B cell (primary cell): ENCODE measurements at regions not wholly inside any gene's neighbourhood (a gene's known extent, or its start where the extent isn't known, plus 50 kb on each side); places are given as distances from the start of the nearest gene placed in this dataset.
A peak's percentile ranks its signal among the peaks of the same experiment; 100 is the strongest.

ENCODE experiments used
- ATAC-seq: fragments of 200-7000 bp; cut with Tn5 transposase; one replicate; pipeline ENCODE4 v1.10.0; 2021; ENCODE audit warnings: low read depth, mild to moderate bottlenecking, moderate number of reproducible peaks, moderate library complexity
- CTCF ChIA-PET: fragments of 350-600 bp; sonication (Branson Sonifier 250); formaldehyde crosslinking; loops from one replicate; lab custom pipeline; 2021; ENCODE audit warnings: antibody characterized with exemption, inconsistent platforms; lab: Charles Lee
- POLR2A ChIA-PET: fragments of 350-600 bp; sonication (Branson Sonifier 250); formaldehyde crosslinking; loops from one replicate; lab custom pipeline; 2021; ENCODE audit warnings: antibody characterized with exemption; lab: Charles Lee
- DNase-seq: peaks from one replicate; pipeline ENCODE4 v3.0.0; 2013
- H2AFZ ChIP-seq: 2 replicates; pipeline ENCODE4 v1.6.1; 2012; ENCODE audit warnings: mild to moderate bottlenecking, low read depth, low read length; ENCODE audit not compliant: insufficient read depth, poor library complexity, severe bottlenecking
- H3K27ac ChIP-seq, 2 donors: 1 replicate in 1 of 2; 2 replicates in 1 of 2; pipeline ENCODE4 v1.5.1; 2012 to 2013; ENCODE audit warnings: low read length in 2 of 2, mild to moderate bottlenecking in 2 of 2, moderate library complexity in 1 of 2
- H3K27me3 ChIP-seq, 4 experiments: fragments of 200-600 bp in 1 of 4; sonication (generic) in 1 of 4; replicated peaks in 1 of 4; 1 replicate in 2 of 4; 2 replicates in 2 of 4; pipeline versions ENCODE4 v1.6.1 to v1.7.0; 2013 to 2016; ENCODE audit warnings: low read length in 3 of 4, mild to moderate bottlenecking in 2 of 4, mixed read lengths in 1 of 4, moderate library complexity in 1 of 4; ENCODE audit not compliant: insufficient read depth in 4 of 4, control insufficient read depth in 3 of 4; ENCODE audit errors: control extremely low read depth in 1 of 4
- H3K36me3 ChIP-seq, 2 experiments: replicated peaks in 1 of 2; 1 replicate in 1 of 2; 2 replicates in 1 of 2; pipeline versions ENCODE4 v1.6.1 to v1.7.1; 2013; ENCODE audit warnings: low read length in 1 of 2; ENCODE audit not compliant: insufficient read depth in 2 of 2, control insufficient read depth in 1 of 2; ENCODE audit errors: control extremely low read depth in 1 of 2, extremely low read depth in 1 of 2
- H3K4me1 ChIP-seq, 2 donors: fragments of 200-600 bp in 1 of 2; sonication (generic) in 1 of 2; 1 replicate in 1 of 2; 2 replicates in 1 of 2; pipeline versions ENCODE4 v1.5.1 to v1.6.1; 2013 to 2017; ENCODE audit warnings: low read length in 2 of 2; ENCODE audit not compliant: control insufficient read depth in 2 of 2, insufficient read depth in 2 of 2
- H3K4me2 ChIP-seq: replicated peaks from 2 replicates; pipeline ENCODE3; 2012; ENCODE audit warnings: mild to moderate bottlenecking, low read depth, low read length; ENCODE audit not compliant: poor library complexity, severe bottlenecking
- H3K4me3 ChIP-seq, 5 experiments: fragments of 200-600 bp in 1 of 5; sonication (generic) in 1 of 5; 1 replicate in 3 of 5; 2 replicates in 2 of 5; pipeline versions ENCODE4 v1.5.1 to v1.7.0; 2011 to 2016; ENCODE audit warnings: low read length in 4 of 5, mild to moderate bottlenecking in 4 of 5, low read depth in 2 of 5, control low read depth in 1 of 5, moderate library complexity in 1 of 5; ENCODE audit not compliant: insufficient read depth in 1 of 5; ENCODE audit errors: control extremely low read depth in 1 of 5, extremely low read depth in 1 of 5
- H3K79me2 ChIP-seq: fragments of 200-600 bp; sonication (generic); one replicate; pipeline ENCODE4 v1.6.0; 2016; ENCODE audit warnings: low read length; ENCODE audit not compliant: control insufficient read depth, insufficient read depth
- H3K9ac ChIP-seq: fragments of 200-600 bp; sonication (generic); 2 replicates; pipeline ENCODE4 v1.6.1; 2017; ENCODE audit warnings: mild to moderate bottlenecking, low read length, moderate library complexity
- H3K9me3 ChIP-seq, 3 donors: one replicate each; pipeline versions ENCODE4 v1.6.1 to v1.7.1; 2013; ENCODE audit warnings: low read length in 2 of 3; ENCODE audit not compliant: control insufficient read depth in 2 of 3, insufficient read depth in 1 of 3; ENCODE audit errors: control extremely low read depth in 1 of 3
- H4K20me1 ChIP-seq: 2 replicates; pipeline ENCODE4 v1.6.0; 2012; ENCODE audit warnings: mild to moderate bottlenecking, low read length; ENCODE audit not compliant: insufficient read depth, control insufficient read depth, poor library complexity, severe bottlenecking
- H3K27ac Mint-ChIP-seq: one replicate; pipeline ENCODE4 v1.8.0; 2021; ENCODE audit warnings: mixed read lengths
- H3K27me3 Mint-ChIP-seq: one replicate; pipeline ENCODE4 v1.8.0; 2021; ENCODE audit warnings: mixed read lengths
- H3K4me1 Mint-ChIP-seq: one replicate; pipeline ENCODE4 v1.8.0; 2021; ENCODE audit warnings: mixed read lengths
- H3K4me3 Mint-ChIP-seq: one replicate; pipeline ENCODE4 v1.8.0; 2021; ENCODE audit warnings: mixed read lengths
- H3K9me3 Mint-ChIP-seq: one replicate; pipeline ENCODE4 v1.8.0; 2022; ENCODE audit warnings: mixed read lengths; ENCODE audit not compliant: insufficient read depth
- CTCF ChIP-seq: fragments of 200-600 bp; IDR thresholded peaks from one replicate; pipeline ENCODE4 v1.8.0; 2022; ENCODE audit warnings: antibody characterized with exemption, mild to moderate bottlenecking
- EZH2 ChIP-seq: IDR thresholded peaks from 2 replicates; pipeline ENCODE4 v1.6.1; 2012; ENCODE audit warnings: borderline replicate concordance, low read depth, mild to moderate bottlenecking, moderate library complexity, low read length; ENCODE audit not compliant: insufficient read depth, poor library complexity, severe bottlenecking
- WGBS: methylation state at CpG from one replicate; pipeline ENCODE4 v1.1.5; 2013; ENCODE audit warnings: missing lambda C conversion rate; ENCODE audit not compliant: insufficient coverage; 5-methylcytosine and 5-hydroxymethylcytosine counted together
- intact Hi-C: fragments of 100-400 bp; cut with micrococcal nuclease; formaldehyde crosslinking; loops from one replicate; pipeline ENCODE4 v1.10.0; 2022

GRCh38 chrX:20394451-20394850 lies 127.7 kb upstream of the RPS6KA3 start:
- Histone ChIP-seq H3K27ac (no peak overlapping the region), H4K20me1 (no peaks in the 10 kb centered on the region), H3K4me2 (no peak overlapping the region), H3K4me1 (peaks cover 11 to 15% of the 10 kb centered on the region in 2 donors), H2AFZ (peak overlapping the region; percentile 13), H3K27me3 (no peaks in the 10 kb centered on the region), H3K9ac (no peak overlapping the region), H3K9me3 (no peaks in the 10 kb centered on the region), H3K79me2 (no peaks in the 10 kb centered on the region), H3K36me3 (no peaks in the 10 kb centered on the region), H3K4me3 (no peak overlapping the region)
- peak overlapping the region; percentile 55 for H3K27ac Mint-ChIP-seq
- intact Hi-C loops: no loop called here
- no CpG with 5 or more reads among the region's 4 CpGs for WGBS
- H3K9me3 Mint-ChIP-seq: no peaks in the 10 kb centered on the region
- ChIA-PET POLR2A (interaction anchor here (0.5 to 0.7 kb wide), 2 partner anchors 20 to 103 kb away, joined by 3 to 5 read pairs; no protein-coding TSS in a partner anchor), CTCF (interaction anchor here (1.1 kb wide), 1 partner anchor 27 kb away, joined by 3 read pairs; no protein-coding TSS in a partner anchor)
- no peaks in the 10 kb centered on the region for H3K27me3 Mint-ChIP-seq
- H3K4me3 Mint-ChIP-seq: no peak overlapping the region
- peaks cover 16% of the 10 kb centered on the region for H3K4me1 Mint-ChIP-seq
- TF ChIP-seq EZH2 (no peak), CTCF (no peak)
- DNase-seq (no peak), ATAC-seq (no peak)

DNA sequence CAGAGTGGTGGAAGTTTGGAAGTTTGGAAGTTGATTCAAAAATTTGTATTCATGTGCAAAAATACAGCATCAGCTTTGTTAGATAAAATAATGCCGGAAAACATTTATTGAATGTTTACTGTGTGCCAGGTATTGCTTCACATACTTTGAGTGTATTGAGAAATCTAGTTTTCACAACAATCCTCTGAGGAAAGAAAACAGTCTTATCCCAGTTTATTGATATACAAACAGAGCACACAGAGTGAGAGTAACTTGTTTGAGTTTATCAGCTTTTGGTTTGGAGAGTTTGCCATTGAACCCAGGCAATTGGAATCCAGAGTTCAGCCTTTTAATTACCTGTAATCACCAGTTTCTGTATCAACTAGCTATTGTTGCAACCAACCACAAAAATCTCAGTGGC lies 127.2 kb upstream of the RPS6KA3 start:
- TF ChIP-seq EZH2: no peak
- no peak for TF ChIP-seq CTCF
- CTCF ChIA-PET: interaction anchor here (1.1 kb wide), 1 partner anchor 27 kb away, joined by 3 read pairs; no protein-coding TSS in a partner anchor
- H4K20me1 ChIP-seq: no peaks in the 10 kb centered on the region

More for the DNA sequence above, 127.2 kb upstream of the RPS6KA3 start:
- Mint-ChIP-seq H3K27ac (no peak overlapping the region), H3K4me1 (peaks cover 16% of the 10 kb centered on the region), H3K4me3 (no peak overlapping the region), H3K9me3 (no peaks in the 10 kb centered on the region), H3K27me3 (no peaks in the 10 kb centered on the region)
- POLR2A ChIA-PET: no interaction called here
- Histone ChIP-seq H2AFZ (no peak overlapping the region), H3K4me2 (no peak overlapping the region), H3K79me2 (no peaks in the 10 kb centered on the region), H3K9ac (no peak overlapping the region), H3K4me3 (no peak overlapping the region), H3K36me3 (no peaks in the 10 kb centered on the region), H3K9me3 (no peaks in the 10 kb centered on the region), H3K27ac (no peak overlapping the region), H3K4me1 (peaks cover 11 to 15% of the 10 kb centered on the region in 2 donors), H3K27me3 (no peaks in the 10 kb centered on the region)
- no peak for DNase-seq
- ATAC-seq: no peak
- intact Hi-C loops: no loop called here
- WGBS: no CpG with 5 or more reads among the region's 1 CpG
